ENCODE measurements at regions not wholly inside any gene's neighbourhood (a gene's known extent, or its start where the extent isn't known, plus 50 kb on each side); places are given as distances from the start of the nearest gene placed in this dataset.

DNA sequence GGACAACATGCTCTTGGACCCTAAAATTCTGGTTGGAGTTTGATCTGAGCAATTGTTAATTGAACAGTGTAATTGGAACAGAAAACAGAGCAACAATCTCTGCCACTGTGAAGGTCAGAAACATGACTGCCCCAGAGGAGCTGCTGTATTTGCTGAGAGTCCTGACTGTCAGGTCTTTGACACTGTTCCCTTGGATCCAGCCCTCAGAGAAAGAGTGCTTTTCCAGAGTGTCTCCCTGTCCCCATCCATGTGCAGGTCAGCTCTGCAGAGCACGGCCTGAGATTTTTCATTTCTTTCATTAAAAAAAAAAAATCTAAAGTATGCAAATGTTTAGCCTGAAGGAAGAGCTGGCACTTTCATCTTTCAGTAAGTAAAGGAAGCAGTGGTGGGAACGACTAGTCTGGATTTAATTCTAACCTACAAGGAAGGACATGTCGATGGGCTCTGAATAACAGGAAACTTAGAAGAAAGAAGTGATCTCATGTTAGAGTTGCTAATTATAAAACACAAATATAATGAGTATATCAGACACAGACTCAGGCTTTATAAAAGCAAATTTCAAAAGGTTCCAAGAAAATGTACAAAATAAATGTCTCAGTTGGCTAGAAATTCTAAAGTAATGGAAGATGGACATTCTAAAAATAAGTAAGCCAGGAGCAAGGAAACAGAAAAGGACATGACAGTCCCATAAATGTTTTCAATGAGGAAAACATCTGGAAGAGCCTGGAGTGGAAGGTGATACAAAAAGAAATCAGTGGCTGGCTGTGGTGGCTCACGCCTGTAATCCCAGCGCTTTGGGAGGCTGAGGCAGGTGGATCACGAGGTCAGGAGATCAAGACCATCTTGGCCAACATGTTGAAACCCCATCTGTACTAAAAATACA lies 876.5 kb downstream of the EPHA4 start:
- DNase-seq (ENCODE audit: low read depth), result no peak

GRCh38 chr2:220696280-220696669 lies 875.8 kb downstream of the EPHA4 start:
- no peak overlapping the region for H3K4me3 ChIP-seq (ENCODE audit: low read depth, low read length)
- H3K36me3 ChIP-seq (ENCODE audit: control insufficient read depth, insufficient read depth, low read length), result no peaks in the 10 kb centered on the region
- TF ChIP-seq, protein P1, sequence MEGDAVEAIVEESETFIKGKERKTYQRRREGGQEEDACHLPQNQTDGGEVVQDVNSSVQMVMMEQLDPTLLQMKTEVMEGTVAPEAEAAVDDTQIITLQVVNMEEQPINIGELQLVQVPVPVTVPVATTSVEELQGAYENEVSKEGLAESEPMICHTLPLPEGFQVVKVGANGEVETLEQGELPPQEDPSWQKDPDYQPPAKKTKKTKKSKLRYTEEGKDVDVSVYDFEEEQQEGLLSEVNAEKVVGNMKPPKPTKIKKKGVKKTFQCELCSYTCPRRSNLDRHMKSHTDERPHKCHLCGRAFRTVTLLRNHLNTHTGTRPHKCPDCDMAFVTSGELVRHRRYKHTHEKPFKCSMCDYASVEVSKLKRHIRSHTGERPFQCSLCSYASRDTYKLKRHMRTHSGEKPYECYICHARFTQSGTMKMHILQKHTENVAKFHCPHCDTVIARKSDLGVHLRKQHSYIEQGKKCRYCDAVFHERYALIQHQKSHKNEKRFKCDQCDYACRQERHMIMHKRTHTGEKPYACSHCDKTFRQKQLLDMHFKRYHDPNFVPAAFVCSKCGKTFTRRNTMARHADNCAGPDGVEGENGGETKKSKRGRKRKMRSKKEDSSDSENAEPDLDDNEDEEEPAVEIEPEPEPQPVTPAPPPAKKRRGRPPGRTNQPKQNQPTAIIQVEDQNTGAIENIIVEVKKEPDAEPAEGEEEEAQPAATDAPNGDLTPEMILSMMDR (IDR thresholded peaks at IDR 0.05; ENCODE audit: insufficient read depth, low read length, poor library complexity, severe bottlenecking), result no peak
- H3K27me3 ChIP-seq (ENCODE audit: control insufficient read depth, insufficient read depth, low read length), result no peaks in the 10 kb centered on the region
- no peak for DNase-seq (ENCODE audit: low read depth)

More for the DNA sequence above, 876.5 kb downstream of the EPHA4 start:
- TF ChIP-seq, protein P1 (IDR thresholded peaks at IDR 0.05; ENCODE audit: insufficient read depth, low read length, poor library complexity, severe bottlenecking), result no peak
- H3K36me3 ChIP-seq (ENCODE audit: control insufficient read depth, insufficient read depth, low read length), result no peaks in the 10 kb centered on the region
- H3K27me3 ChIP-seq (ENCODE audit: control insufficient read depth, insufficient read depth, low read length), result no peaks in the 10 kb centered on the region
- H3K4me3 ChIP-seq (ENCODE audit: low read depth, low read length), result no peak overlapping the region

GRCh38 chr2:220697011-220697410 lies 875.1 kb downstream of the EPHA4 start:
- Histone ChIP-seq H3K27me3 (ENCODE audit: control insufficient read depth, insufficient read depth, low read length) (no peaks in the 10 kb centered on the region), H3K36me3 (ENCODE audit: control insufficient read depth, insufficient read depth, low read length) (no peaks in the 10 kb centered on the region), H3K4me3 (ENCODE audit: low read depth, low read length) (no peak overlapping the region)
- TF ChIP-seq, protein P1 (IDR thresholded peaks at IDR 0.05; ENCODE audit: insufficient read depth, low read length, poor library complexity, severe bottlenecking), result no peak
- DNase-seq (ENCODE audit: low read depth), result no peak

GRCh38 chr2:220701115-220701514 lies 871.0 kb downstream of the EPHA4 start:
- H3K27me3 ChIP-seq (ENCODE audit: control insufficient read depth, insufficient read depth, low read length), result no peaks in the 10 kb centered on the region
- no peaks in the 10 kb centered on the region for H3K36me3 ChIP-seq (ENCODE audit: control insufficient read depth, insufficient read depth, low read length)
- TF ChIP-seq, protein P1 (IDR thresholded peaks at IDR 0.05; ENCODE audit: insufficient read depth, low read length, poor library complexity, severe bottlenecking), result no peak
- no peak overlapping the region for H3K4me3 ChIP-seq (ENCODE audit: low read depth, low read length)
- no peak for DNase-seq (ENCODE audit: low read depth)

GRCh38 chr2:220703279-220703678 lies 868.8 kb downstream of the EPHA4 start:
- TF ChIP-seq, protein P1 (IDR thresholded peaks at IDR 0.05; ENCODE audit: insufficient read depth, low read length, poor library complexity, severe bottlenecking), result no peak
- DNase-seq (ENCODE audit: low read depth), result peak; percentile 47
- Histone ChIP-seq H3K27me3 (ENCODE audit: control insufficient read depth, insufficient read depth, low read length) (no peaks in the 10 kb centered on the region), H3K4me3 (ENCODE audit: low read depth, low read length) (no peak overlapping the region), H3K36me3 (ENCODE audit: control insufficient read depth, insufficient read depth, low read length) (no peaks in the 10 kb centered on the region)

GRCh38 chr2:220704081-220704480 lies 868.0 kb downstream of the EPHA4 start:
- no peaks in the 10 kb centered on the region for H3K27me3 ChIP-seq (ENCODE audit: control insufficient read depth, insufficient read depth, low read length)
- TF ChIP-seq, protein P1 (IDR thresholded peaks at IDR 0.05; ENCODE audit: insufficient read depth, low read length, poor library complexity, severe bottlenecking), result no peak
- H3K36me3 ChIP-seq (ENCODE audit: control insufficient read depth, insufficient read depth, low read length), result no peaks in the 10 kb centered on the region
- DNase-seq (ENCODE audit: low read depth), result no peak
- no peak overlapping the region for H3K4me3 ChIP-seq (ENCODE audit: low read depth, low read length)

Data from kidney epithelial cell (primary cell).